ENCODE measurements at regions not wholly inside any gene's neighbourhood (a gene's known extent, or its start where the extent isn't known, plus 50 kb on each side); places are given as distances from the start of the nearest gene placed in this dataset.

GRCh38 chr1:88272216-88272615 is 411.9 kb upstream of the PKN2 start:
- no peak overlapping the region for H3K27ac Mint-ChIP-seq (ENCODE audit: unreplicated experiment)
- no peak for DNase-seq (ENCODE audit: low read depth, low spot score)
- no peak for TF ChIP-seq CTCF (conservative IDR thresholded peaks at IDR 0.05)

DNA sequence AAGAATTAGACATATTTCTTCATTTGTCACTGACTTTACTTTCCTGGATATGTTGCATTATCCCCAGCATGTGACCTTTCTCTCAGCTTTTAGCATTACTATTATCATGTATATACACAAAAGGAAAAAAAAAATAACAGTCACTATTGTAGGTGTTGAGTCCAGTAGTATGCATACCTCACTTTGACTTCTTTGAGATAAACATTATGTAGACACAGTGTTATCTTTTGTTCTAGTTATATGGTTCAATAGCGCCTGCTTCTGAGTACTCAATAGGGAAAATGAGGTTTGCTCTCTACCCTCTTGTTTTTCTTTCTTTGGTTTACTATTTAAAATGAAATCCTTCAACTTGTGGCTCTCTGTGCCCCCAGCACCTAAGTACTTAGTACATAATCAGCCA is 409.6 kb upstream of the PKN2 start:
- DNase-seq (ENCODE audit: low read depth, low spot score), result no peak
- Mint-ChIP-seq H3K9me3 (peaks cover 5% of the 10 kb centered on the region), H3K27me3 (ENCODE audit: low read depth) (no peaks in the 10 kb centered on the region), H3K36me3 (ENCODE audit: low read depth) (peaks cover 5% of the 10 kb centered on the region), H3K4me1 (peaks cover 17% of the 10 kb centered on the region), H3K27ac (ENCODE audit: unreplicated experiment) (no peak overlapping the region), H3K4me3 (no peak overlapping the region)
- TF ChIP-seq CTCF (conservative IDR thresholded peaks at IDR 0.05), result no peak

More at GRCh38 chr1:88272216-88272615, 411.9 kb upstream of the PKN2 start:
- H3K4me3 Mint-ChIP-seq, result no peak overlapping the region
- no peaks in the 10 kb centered on the region for H3K27me3 Mint-ChIP-seq (ENCODE audit: low read depth)
- H3K9me3 Mint-ChIP-seq, result no peaks in the 10 kb centered on the region
- H3K4me1 Mint-ChIP-seq, result peaks cover 17% of the 10 kb centered on the region
- no peaks in the 10 kb centered on the region for H3K36me3 Mint-ChIP-seq (ENCODE audit: low read depth)

GRCh38 chr1:88275259-88275862 is 408.7 kb upstream of the PKN2 start:
- peaks cover 5% of the 10 kb centered on the region for H3K9me3 Mint-ChIP-seq
- H3K27me3 Mint-ChIP-seq (ENCODE audit: low read depth), result no peaks in the 10 kb centered on the region

GRCh38 chr1:88276163-88276562 is 407.9 kb upstream of the PKN2 start:
- Mint-ChIP-seq H3K36me3 (ENCODE audit: low read depth) (peaks cover 5% of the 10 kb centered on the region), H3K27me3 (ENCODE audit: low read depth) (no peaks in the 10 kb centered on the region), H3K4me3 (no peak overlapping the region), H3K9me3 (peaks cover 8% of the 10 kb centered on the region), H3K27ac (ENCODE audit: unreplicated experiment) (no peak overlapping the region), H3K4me1 (peaks cover 17% of the 10 kb centered on the region)
- TF ChIP-seq CTCF (conservative IDR thresholded peaks at IDR 0.05), result no peak
- no peak for DNase-seq (ENCODE audit: low read depth, low spot score)

More at GRCh38 chr1:88275259-88275862, 408.7 kb upstream of the PKN2 start:
- peaks cover 5% of the 10 kb centered on the region for H3K36me3 Mint-ChIP-seq (ENCODE audit: low read depth)
- no peak overlapping the region for H3K4me3 Mint-ChIP-seq
- H3K27ac Mint-ChIP-seq (ENCODE audit: unreplicated experiment), result no peak overlapping the region
- TF ChIP-seq CTCF (conservative IDR thresholded peaks at IDR 0.05), result no peak
- peaks cover 17% of the 10 kb centered on the region for H3K4me1 Mint-ChIP-seq
- no peak for DNase-seq (ENCODE audit: low read depth, low spot score)

GRCh38 chr1:88284066-88284465 is 400.0 kb upstream of the PKN2 start:
- Mint-ChIP-seq H3K27ac (ENCODE audit: unreplicated experiment) (no peak overlapping the region), H3K27me3 (ENCODE audit: low read depth) (no peaks in the 10 kb centered on the region), H3K36me3 (ENCODE audit: low read depth) (peaks cover under 1% of the 10 kb centered on the region), H3K4me1 (no peaks in the 10 kb centered on the region), H3K9me3 (peaks cover 9% of the 10 kb centered on the region), H3K4me3 (no peak overlapping the region)
- no peak for TF ChIP-seq CTCF (conservative IDR thresholded peaks at IDR 0.05)
- no peak for DNase-seq (ENCODE audit: low read depth, low spot score)
